Kidney capillary endothelial cell (primary cell): ENCODE measurements at regions not wholly inside any gene's neighbourhood (a gene's known extent, or its start where the extent isn't known, plus 50 kb on each side); places are given as distances from the start of the nearest gene placed in this dataset.
A peak's percentile ranks its signal among the peaks of the same experiment; 100 is the strongest.

Experiments
- DNase-seq: peaks from one replicate; pipeline ENCODE4 v3.0.0-alpha.2; 2018; ENCODE audit warnings: low spot score

DNA sequence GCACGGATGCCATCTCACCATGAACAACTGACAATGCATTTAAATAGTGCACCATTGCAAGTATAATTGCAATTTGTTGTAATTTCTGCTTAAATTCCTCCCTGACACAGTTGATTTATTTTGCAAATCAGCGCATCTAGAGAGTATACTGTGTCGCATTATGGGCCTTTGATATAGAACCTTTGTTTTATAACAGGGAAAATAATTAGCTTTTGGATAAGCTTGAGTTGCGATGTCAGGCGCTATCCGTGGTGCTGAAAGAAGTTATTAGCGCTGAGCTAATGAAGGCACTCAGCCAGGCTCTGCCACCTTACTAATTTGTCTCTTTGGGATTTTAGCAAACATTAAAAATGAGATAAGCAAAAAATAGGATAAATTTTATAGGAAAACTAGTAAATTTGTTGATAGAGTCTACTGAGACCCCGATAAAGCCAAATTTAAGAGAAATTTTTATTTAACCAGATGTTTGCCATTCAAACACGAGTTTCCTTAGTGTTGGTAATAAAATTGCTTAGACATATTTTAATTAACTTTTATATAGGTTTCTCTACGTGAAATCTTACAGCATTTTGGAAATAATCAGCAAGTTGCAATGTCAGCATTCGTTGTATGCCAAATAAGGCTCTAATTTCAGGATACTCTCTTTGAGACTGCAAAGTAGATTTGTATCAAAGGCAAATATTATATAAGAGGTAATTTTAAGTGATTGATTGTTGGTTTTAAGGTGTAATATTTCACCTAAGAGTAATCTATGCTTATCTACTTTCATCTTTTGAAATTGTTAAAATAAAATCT, 355.5 kb downstream of the TLR4 start:
- DNase-seq: peak; percentile 23

DNA sequence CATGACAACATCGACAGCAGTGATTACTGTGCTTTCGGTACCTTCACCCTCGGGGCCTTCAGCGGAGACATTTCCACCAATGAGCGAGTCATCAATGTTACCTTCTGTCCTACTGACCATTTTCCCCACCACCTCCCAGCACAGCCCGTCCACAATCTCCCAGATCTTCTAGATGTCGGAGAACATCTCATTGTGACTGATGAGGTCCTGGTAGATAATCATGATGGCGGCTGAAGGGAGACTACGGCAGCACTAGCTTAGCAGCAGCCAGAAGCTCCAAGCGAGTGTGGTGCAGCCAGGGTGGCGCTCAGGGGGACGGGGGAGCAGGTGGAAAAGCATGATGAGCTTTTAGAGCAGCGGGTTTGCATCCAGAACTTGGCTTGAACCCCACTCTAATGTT, 379.0 kb downstream of the TLR4 start:
- DNase-seq: no peak

DNA sequence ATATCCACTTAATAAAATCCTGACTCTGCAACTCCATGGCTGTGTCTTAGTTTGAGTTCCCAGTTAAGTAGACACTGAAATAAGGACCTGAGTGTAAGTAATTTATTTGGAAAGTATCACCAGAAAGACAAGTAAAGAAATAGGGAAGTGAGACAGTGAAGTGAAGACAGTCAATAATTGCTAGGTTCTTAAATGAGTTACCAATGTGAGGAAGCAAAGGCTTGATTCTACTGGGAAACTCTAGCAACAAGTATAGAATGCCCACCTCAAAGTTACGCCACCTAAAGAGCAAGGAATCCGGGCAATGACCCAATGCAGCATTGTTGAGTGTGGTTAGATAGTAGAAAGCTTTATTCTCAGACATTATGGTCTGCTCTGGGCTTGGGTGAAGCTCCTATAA, 383.9 kb downstream of the TLR4 start:
- no peak for DNase-seq

DNA sequence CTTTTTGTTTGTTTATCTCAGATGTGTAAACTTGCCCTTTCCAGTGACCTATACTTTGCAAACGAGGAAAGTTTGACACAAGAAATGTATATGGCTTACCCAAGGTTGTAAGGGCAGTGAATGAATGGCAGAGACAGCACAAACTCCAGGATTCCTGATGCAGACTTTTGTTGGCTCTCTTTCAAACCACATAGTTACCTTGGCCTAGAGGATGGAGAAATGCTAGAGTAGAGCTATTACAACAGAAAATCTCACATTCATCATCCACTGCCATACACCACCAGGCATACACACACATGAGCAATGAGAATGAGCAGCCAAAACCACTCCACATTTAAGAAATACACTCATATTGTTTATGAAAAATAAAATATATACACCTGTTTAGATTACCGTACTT, 387.0 kb downstream of the TLR4 start:
- no peak for DNase-seq

DNA sequence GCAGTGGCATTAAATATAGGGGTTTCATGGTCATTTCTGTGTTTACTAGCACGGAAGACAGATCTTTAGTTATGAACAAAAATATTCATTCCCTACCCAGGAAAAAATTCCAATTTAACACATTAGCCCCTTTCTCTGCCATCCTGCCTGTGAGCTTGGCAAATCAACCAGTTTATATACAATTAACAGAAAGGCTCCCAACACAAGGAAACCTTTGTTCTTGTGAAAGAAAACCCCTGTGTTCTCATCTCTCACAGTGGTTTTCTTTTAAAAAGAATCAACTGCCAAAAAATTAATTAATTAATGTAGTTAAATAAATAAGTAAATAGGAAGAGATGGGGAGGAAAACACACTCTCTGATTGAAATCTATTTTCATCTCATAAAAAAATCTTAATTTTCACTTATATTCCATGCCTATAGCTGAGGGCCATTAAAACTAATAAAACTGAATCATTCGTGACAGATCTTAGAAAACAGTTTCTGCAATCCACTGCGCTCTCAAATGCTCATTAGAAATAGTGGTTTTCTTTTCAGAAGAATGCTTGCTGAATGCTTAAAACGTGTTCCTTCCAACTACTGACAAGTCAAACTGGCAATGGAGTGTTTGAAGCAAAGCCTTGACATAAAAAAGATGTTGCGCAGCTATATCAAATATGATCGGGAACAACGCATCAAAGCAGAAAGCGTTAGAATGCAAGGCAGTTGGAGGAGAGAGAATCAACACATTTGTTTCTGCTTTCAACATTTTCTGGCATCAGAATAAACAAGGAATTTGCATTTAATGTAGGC, 387.7 kb downstream of the TLR4 start:
- no peak for DNase-seq

DNA sequence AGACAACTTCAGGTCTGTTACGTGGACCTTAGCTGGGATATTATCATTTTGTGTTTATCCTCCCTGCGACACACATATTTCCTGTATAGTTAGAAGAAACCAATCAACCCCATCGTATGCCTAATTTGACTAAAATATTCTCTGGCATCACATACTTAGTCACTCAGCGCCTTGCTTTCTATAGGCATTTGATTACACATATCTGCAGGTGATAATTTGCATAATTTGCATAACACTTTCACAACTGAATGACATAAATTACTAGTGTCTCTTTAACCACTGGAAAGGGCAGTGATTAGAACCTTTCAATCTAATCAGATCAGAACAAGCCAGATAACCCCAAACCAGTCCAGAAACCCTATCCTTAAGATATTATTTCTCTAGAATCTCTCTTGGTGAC, 390.2 kb downstream of the TLR4 start:
- no peak for DNase-seq

DNA sequence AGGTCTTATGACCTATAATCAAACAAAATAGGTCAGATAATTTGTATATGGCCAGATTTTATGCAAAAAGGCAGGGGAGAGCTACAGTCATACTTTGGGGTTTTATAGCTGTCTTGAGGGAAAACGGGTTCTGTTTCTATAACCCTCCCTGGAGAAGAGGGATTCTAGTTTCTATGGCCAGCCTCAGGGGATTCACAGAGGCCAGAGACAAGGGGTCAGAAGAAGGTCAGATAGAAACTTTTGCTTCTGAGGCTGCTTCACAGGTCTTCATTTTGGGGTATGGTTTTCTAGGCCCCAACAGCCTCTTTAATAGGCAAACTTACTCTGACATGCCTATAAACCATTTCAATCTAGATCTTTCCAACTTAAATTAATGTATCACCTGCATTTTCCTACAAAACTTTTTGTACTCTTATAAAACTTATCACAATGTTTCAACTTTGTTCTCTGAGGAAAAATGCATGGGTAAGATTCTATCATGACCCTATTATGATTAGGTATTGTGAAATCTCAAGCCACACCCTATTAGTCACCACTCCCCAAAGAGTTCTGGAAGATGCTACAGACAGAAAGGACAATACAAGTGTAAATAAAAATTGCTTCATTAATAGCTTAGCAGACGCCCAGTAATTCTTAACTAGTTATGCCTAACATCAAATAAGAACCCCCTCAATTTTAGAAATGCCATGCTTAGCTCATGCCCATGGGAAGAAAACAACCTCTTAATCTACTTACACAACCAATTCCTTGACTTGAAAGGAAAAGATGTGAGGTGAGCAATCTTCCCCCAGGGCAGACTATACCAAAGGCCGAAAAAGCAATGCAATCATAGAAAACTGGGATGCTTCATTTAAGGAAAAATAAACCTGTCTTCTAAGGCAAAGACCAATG, 396.6 kb downstream of the TLR4 start:
- no peak for DNase-seq

DNA sequence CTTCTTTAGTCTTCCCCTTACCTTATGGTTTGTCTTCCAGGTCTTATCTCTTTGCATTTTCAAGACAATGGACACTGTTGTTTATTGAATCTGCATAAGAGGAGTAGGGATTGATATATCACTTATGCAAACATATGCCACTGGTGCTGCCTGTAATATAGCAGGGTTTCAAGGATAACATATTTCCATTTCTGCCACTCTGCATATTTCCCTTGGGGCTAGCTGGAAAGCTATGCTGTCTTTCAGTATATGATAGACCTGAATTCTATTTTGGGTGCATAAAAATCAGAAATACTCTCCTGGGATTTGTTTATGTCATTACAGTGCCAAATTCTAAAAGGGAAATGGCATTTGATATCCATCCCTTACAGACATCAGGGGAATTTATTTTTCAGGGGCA, 400.2 kb downstream of the TLR4 start:
- no peak for DNase-seq

DNA sequence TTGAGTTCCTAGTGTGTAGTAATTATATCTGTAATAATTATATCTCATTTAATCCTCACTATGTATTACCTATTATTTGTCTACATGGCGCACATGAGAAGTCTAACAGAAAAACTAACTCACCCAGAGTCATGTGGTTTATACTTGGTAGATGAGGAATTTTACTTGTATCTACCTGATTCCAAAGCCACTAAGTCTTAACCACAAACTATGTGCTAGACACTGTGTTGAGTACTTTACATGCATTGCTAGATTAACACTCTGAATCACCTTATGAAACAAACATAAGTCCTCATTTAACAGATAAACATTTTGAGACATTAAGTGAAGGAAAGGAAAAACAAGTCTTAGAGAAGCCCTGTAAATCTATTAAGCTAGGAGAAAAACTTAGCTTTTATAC, 404.8 kb downstream of the TLR4 start:
- no peak for DNase-seq

DNA sequence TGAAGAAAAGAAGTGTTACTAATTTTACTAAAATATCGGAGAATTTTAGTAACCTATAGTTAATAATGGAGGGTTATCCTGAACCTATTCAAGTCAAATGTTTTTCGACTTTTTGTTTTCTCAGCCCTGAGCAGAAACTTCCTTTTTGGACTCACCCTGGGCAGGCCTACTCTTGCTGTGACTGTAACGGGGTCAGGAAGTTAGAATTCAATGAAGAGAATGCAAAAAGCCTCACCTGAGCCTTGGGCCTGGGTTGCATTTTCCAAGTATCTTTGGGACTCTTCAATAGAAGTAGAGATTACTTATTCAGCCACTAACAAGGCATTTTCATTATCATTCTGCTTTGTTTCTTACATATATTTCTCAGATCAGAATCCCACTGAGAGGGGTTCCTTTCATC, 405.3 kb downstream of the TLR4 start:
- DNase-seq: no peak

DNA sequence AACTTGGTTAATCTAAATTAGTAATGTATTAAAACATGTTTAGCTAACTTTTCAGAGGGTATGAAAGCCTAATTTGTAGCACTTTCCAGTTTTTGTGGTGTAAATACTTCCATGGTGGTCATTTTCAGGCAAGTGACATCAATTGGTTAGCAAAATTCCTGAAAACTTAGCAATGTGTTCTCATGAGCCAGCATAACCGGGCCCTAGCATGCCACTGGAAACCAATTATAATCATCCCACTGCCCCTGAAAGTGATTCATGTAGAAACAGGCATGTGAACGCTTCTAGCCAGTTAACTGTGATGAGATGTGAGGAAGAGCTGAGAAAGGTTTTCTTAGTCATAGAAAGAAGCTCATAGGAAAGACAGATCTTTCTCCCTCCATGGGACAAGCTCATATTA, 417.2 kb downstream of the TLR4 start:
- DNase-seq: no peak

DNA sequence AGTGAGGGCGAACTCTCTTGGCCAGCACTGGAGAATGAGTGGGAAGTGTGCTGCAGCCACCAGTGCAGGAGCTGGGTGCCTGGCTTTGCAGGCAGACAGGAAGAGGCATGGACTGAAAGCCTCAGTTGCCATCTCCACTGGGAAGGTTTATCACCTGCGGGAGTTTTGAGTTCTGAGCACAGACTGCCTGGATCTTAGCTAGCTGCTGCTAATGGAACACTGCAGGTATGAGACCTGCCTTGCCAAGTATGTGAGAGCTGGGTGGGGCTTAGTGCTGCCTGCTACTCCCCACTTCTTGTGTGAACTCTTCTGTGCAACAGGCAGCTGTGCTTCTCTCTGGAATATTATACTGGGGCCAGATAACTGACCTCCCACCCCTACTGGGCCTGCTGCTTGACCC, 424.1 kb downstream of the TLR4 start:
- no peak for DNase-seq

DNA sequence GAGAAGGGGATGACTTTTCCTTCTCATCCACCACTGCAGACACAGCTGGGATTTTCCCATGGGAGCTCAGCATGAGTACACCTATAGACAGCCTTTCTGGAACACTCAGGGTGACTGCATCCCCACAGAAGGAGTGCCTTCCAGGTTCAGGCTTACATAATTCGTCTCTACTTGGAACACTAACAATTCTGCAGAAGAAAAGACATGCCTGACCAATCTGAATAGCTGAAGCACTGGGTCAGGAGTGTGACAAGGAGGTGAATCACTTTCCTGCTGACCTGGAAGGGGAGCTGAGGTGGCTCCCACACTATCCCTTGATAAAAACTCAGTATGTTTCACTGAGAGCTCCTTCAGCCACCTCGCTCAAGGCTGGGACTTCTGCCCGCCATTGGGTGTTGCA, 425.3 kb downstream of the TLR4 start:
- peak; percentile 25 for DNase-seq

DNA sequence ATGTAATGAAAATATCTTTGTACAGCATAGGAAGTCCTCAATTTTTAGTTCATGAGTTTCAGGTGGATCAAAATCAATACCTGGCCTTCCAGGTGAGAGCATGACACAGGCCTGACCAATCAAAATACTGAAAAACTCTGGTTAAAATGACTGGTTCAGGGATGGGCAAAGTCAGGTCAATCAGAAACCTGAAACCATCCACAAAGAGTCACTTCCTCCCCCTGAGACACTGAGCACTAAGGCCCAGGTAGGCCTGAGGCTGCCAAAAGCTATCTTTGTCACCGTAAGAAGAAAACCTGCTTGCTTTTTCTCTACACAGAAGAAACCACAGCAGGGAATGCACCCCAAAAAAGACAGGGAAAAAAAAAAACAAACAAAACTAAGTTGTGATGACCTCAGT, 444.8 kb downstream of the TLR4 start:
- no peak for DNase-seq

DNA sequence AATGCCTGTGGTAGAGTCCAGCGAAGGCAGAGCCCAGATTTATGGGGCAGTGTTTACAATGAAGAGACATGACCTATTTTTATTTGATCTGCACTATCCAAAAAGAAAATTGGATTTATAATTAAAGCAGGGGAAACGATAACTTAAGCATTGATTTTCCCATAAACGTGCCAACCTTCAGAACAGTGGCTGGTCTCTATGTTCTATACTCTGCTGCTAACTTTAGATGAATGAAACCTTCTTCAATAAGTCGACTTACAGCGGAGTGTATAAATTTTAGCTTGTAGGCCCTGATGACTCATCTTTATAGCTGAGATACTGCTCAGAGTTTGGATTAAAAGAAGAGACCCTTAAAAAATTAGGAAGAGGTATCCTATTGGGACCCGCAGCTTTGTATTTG, 452.6 kb downstream of the TLR4 start:
- no peak for DNase-seq

DNA sequence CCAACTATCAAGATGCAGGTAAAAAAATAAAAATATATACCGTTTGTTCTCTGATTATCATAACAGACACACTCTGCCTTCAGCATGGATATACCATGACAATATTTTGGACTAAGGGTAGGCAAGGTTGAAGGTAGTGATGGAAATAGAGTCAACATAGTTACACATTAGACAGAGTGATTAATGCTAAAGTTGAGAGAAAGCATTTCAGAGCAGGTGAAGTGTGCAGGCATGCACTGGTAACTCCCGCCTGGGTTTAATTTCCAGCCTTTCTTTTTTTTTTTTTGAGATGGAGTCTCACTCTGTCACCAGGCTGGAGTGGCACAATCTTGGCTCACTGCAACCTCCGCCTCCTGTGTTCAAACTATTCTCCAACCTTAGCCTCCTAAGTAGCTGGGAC, 458.5 kb downstream of the TLR4 start:
- no peak for DNase-seq

DNA sequence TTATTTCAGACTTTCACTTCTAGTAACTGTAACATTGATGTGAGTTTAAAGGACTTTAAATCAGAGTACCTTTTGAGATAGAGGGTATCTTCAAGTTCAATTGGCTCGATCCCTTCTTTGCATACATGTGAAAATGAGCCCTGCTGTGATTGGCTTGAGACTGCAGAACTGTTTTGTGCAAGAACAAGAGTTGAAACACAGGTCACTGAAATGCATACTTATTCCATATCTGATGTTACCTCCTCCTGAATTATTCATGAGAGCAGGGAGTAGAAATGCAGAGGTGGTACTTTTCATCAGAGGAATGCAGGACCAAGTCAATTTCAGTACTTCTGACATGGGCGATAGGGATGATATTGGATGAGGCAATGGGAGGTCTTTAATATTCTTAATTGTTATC, 459.5 kb downstream of the TLR4 start:
- DNase-seq: no peak

DNA sequence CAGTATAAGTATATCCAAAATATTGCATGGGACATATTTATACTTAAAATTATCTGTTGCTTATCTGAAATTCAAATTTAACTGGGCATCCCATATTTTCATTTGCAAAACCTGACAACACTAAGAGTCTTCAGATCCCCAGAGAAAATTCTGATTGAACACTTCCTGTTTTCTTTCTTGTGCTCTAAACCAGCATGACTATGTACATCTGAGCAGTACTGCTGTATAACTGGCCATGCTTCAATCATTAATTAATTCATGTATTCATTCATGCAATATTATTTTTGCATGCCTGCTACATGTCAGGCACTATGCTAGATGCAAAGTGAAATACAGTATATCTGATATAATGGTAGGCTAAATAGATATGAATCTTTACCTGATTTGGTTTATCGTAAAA, 461.2 kb downstream of the TLR4 start:
- no peak for DNase-seq

DNA sequence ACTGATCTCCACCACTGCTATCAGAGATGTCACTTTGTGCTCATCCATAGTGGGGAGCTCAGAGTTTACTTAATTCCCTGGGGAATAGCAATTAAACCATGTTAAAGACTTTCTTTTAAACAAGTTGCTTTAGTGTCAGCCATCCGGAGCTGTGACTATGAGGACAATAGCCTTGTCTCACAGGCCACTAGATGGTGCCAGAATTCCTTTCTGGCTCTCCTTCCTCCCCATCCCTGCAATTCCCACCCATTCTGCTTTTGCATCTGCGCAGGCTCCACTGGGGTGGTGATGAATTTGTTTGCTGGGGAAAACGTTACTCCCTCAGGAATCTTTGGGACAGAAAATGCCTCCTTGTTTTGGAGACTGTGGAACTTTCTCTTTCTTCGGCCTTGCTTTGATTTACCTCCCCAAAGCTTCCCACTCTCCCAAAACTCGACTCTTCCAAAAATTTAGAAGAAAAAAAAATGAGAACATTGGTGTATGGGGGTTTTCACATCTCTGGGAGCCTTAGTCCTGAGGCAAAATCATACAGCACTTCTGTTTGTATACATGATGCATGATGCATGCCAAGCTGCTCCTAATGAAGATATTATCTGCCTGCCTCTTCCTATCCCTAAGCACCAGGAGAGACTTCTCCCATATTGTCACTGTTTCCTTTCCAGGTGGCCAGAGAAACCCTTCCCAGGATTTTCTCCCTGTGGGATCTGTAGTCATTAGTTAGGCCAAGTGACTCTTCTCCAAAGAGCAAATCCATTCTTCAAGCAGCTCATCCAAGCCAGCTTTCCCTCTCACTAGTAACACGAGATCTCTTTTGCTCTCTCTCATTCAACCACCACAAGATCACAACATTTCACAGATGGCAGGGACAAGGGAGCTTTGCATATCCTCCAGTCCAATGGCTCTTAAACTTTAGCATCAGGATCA, 466.1 kb downstream of the TLR4 start:
- DNase-seq: peak; percentile 51

DNA sequence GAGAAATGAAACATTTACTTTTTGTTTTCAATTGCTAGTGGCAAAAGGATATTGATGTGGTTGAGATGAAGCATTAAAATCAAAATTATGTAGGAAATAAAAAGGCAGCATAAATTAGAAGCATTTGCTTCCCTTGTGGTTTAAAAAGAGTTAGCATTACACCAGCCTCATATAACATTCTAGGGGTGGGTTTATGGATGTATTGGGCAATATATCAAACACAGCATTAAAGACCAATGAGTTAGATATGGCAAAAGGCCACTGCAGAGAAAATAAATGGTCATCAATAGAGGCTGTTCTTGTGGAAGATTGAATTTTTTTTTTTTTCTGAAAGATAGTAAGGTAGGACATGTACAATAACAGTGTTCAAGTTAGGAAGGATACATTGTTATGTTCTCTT, 473.0 kb downstream of the TLR4 start:
- no peak for DNase-seq

DNA sequence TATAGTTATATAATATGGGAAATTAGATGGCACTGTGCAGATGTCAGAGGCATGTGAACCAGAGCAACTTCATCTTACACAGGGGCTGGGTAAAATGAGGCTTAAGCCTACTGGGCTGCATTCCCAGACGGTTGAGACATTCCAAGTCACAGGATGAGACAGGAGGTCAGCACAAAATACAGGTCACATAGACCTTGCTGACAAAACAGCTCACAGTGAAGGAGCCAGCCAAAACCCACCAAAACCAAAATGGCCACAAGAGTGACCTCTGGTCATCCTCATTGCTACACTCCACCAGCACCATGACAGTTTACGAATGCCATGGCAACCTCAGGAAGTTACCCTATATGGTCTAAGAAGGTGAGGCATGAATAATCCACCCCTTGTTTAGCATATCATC, 479.4 kb downstream of the TLR4 start:
- DNase-seq: no peak

DNA sequence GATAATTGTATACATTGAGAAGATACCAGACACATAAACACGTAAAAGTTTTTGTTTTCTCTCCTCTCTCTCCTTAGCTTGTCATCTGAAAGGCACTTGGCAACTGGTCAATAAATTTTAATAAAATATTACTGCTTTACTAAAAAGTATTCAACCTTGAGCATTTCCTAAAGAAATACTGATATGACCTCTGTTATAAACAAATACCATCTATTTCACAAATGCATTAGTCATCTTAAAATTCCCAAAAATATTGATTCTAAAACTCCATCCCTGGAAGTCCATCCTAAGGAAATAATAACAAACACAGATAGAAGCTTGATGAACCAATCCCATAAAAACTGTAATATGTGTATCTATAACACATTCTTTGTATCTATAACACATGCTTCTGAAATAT, 483.2 kb downstream of the TLR4 start:
- no peak for DNase-seq
